GM13976 (cell line): ENCODE measurements at regions not wholly inside any gene's neighbourhood (a gene's known extent, or its start where the extent isn't known, plus 50 kb on each side); places are given as distances from the start of the nearest gene placed in this dataset.

Experiments used
- DNase-seq: peaks from one replicate; pipeline ENCODE4 v3.0.0; 2012; ENCODE audit warnings: low spot score
- CTCF ChIP-seq: IDR thresholded peaks from 2 replicates; pipeline ENCODE4 v1.5.1; 2012; ENCODE audit warnings: borderline replicate concordance, mild to moderate bottlenecking; ENCODE audit not compliant: insufficient read depth; ENCODE audit errors: extremely low read depth, missing control alignments, control extremely low read depth
- in situ Hi-C: fragments of 300-500 bp; cut with MboI; formaldehyde crosslinking; loops from one replicate; pipeline ENCODE4 v1.12.0; 2022; ENCODE audit warnings: low sequenced_read_pairs, mixed read lengths, inconsistent platforms; ENCODE audit not compliant: unreplicated experiment

GRCh38 chr13:78862446-78862845 is 203.5 kb upstream of the OBI1 start:
- in situ Hi-C loops = no loop called here
- no peak for DNase-seq

GRCh38 chr13:78852709-78853108 is 193.8 kb upstream of the OBI1 start:
- DNase-seq = no peak
- no peak for TF ChIP-seq CTCF
- in situ Hi-C loops = no loop called here

More at GRCh38 chr13:78862446-78862845, 203.5 kb upstream of the OBI1 start:
- TF ChIP-seq CTCF = no peak

GRCh38 chr13:78845656-78846365 is 186.9 kb upstream of the OBI1 start:
- no peak for DNase-seq
- TF ChIP-seq CTCF = no peak
- in situ Hi-C loops = no loop called here

- no peak for TF ChIP-seq CTCF
- no peak for DNase-seq
- in situ Hi-C loops = no loop called here
Measured at GRCh38 chr13:78844106-78844505, 185.2 kb upstream of the OBI1 start.

GRCh38 chr13:78841358-78841963 is 182.5 kb upstream of the OBI1 start:
- in situ Hi-C loops = no loop called here
- DNase-seq = no peak
- TF ChIP-seq CTCF = no peak

- in situ Hi-C loops = no loop called here
- no peak for TF ChIP-seq CTCF
Measured at GRCh38 chr13:78836238-78836784, 177.4 kb upstream of the OBI1 start.

More at GRCh38 chr13:78836238-78836784, 177.4 kb upstream of the OBI1 start:
- no peak for DNase-seq
